ENCODE measurements at regions not wholly inside any gene's neighbourhood (a gene's known extent, or its start where the extent isn't known, plus 50 kb on each side); places are given as distances from the start of the nearest gene placed in this dataset.

GRCh38 chr1:68322837-68323687, 90.7 kb upstream of the WLS start:
- in situ Hi-C loops (cut with MboI): no loop called here
- Histone ChIP-seq H2AFZ (peak overlapping the region; percentile 54), H3K9me2 (ENCODE audit: insufficient read depth) (no peaks in the 10 kb centered on the region), H3K4me1 (ENCODE audit: insufficient read depth) (peaks cover 32% of the 10 kb centered on the region), H3K4me3 (peak overlapping the region; percentile 51), H3K27me3 (replicated peaks; ENCODE audit: insufficient read depth) (no peaks in the 10 kb centered on the region), H3K27ac (peak overlapping the region; percentile 57), H3K36me3 (ENCODE audit: low read depth) (no peaks in the 10 kb centered on the region), H3K79me2 (ENCODE audit: insufficient read depth) (no peaks in the 10 kb centered on the region), H3K9me3 (ENCODE audit: low read depth) (no peaks in the 10 kb centered on the region), H3K4me2 (ENCODE audit: unreplicated experiment) (peak overlapping the region; percentile 73), H3F3A (ENCODE audit: insufficient read depth) (peaks cover 35% of the 10 kb centered on the region), H4K20me1 (ENCODE audit: insufficient read depth) (no peaks in the 10 kb centered on the region), H3K9ac (peak overlapping the region; percentile 35)
- TF ChIP-seq EZH2phosphoT487 (IDR thresholded peaks at IDR 0.05; ENCODE audit: insufficient read depth, low read depth): peak; percentile 90
- TF ChIP-seq EZH2 (IDR thresholded peaks at IDR 0.05; ENCODE audit: insufficient read depth, poor library complexity, severe bottlenecking): no peak
- peak; percentile 92 for DNase-seq
- 1% methylated on average over 15 of the region's 15 CpGs for WGBS, 2 experiments (ENCODE audit: low coverage in 1 of 2, low lambda C conversion rate in 2 of 2, missing lambda C conversion rate in 2 of 2)

GRCh38 chr1:68322096-68322495, 89.8 kb upstream of the WLS start:
- TF ChIP-seq EZH2phosphoT487 (IDR thresholded peaks at IDR 0.05; ENCODE audit: insufficient read depth, low read depth) (no peak), EZH2 (IDR thresholded peaks at IDR 0.05; ENCODE audit: insufficient read depth, poor library complexity, severe bottlenecking) (no peak)
- WGBS, 2 experiments (ENCODE audit: low coverage in 1 of 2, low lambda C conversion rate in 2 of 2, missing lambda C conversion rate in 2 of 2): 75 to 83% methylated on average over 4 of the region's 4 CpGs
- H3K27ac ChIP-seq: peak overlapping the region; percentile 57; the same call in 1 of the 2 replicates
- DNase-seq: peak; percentile 42
- peak overlapping the region; percentile 54; the same call in 1 of the 2 replicates for H2AFZ ChIP-seq
- in situ Hi-C loops (cut with MboI): no loop called here
- no peaks in the 10 kb centered on the region for H3K9me3 ChIP-seq (ENCODE audit: low read depth)
- peak overlapping the region; percentile 25; the same call in 1 of the 2 replicates for H3K9ac ChIP-seq
- H3K36me3 ChIP-seq (ENCODE audit: low read depth): no peaks in the 10 kb centered on the region
- H3K27me3 ChIP-seq (replicated peaks; ENCODE audit: insufficient read depth): no peaks in the 10 kb centered on the region
- peak overlapping the region; percentile 73 for H3K4me2 ChIP-seq (ENCODE audit: unreplicated experiment)
- H3F3A ChIP-seq (ENCODE audit: insufficient read depth): peaks cover 32% of the 10 kb centered on the region
- peaks cover 27% of the 10 kb centered on the region for H3K4me1 ChIP-seq (ENCODE audit: insufficient read depth)
- H4K20me1 ChIP-seq (ENCODE audit: insufficient read depth): no peaks in the 10 kb centered on the region
- no peaks in the 10 kb centered on the region for H3K79me2 ChIP-seq (ENCODE audit: insufficient read depth)
- H3K9me2 ChIP-seq (ENCODE audit: insufficient read depth): no peaks in the 10 kb centered on the region
- no peak overlapping the region for H3K4me3 ChIP-seq

GRCh38 chr1:68321084-68321685, 88.9 kb upstream of the WLS start:
- H3K4me3 ChIP-seq: no peak overlapping the region
- no peaks in the 10 kb centered on the region for H4K20me1 ChIP-seq (ENCODE audit: insufficient read depth)
- H3K9me3 ChIP-seq (ENCODE audit: low read depth): no peaks in the 10 kb centered on the region
- no peaks in the 10 kb centered on the region for H3K9me2 ChIP-seq (ENCODE audit: insufficient read depth)
- no peaks in the 10 kb centered on the region for H3K36me3 ChIP-seq (ENCODE audit: low read depth)
- H3K27me3 ChIP-seq (replicated peaks; ENCODE audit: insufficient read depth): no peaks in the 10 kb centered on the region
- 14 to 28% methylated on average over 6 of the region's 6 CpGs for WGBS, 2 experiments (ENCODE audit: low coverage in 1 of 2, low lambda C conversion rate in 2 of 2, missing lambda C conversion rate in 2 of 2)
- in situ Hi-C loops (cut with MboI): no loop called here
- TF ChIP-seq EZH2phosphoT487 (IDR thresholded peaks at IDR 0.05; ENCODE audit: insufficient read depth, low read depth) (no peak), EZH2 (IDR thresholded peaks at IDR 0.05; ENCODE audit: insufficient read depth, poor library complexity, severe bottlenecking) (no peak)
- no peak overlapping the region for H2AFZ ChIP-seq
- no peaks in the 10 kb centered on the region for H3K79me2 ChIP-seq (ENCODE audit: insufficient read depth)
- H3K4me2 ChIP-seq (ENCODE audit: unreplicated experiment): no peak overlapping the region
- no peak overlapping the region for H3K27ac ChIP-seq
- H3F3A ChIP-seq (ENCODE audit: insufficient read depth): peaks cover 32% of the 10 kb centered on the region
- peak; percentile 80 for DNase-seq
- no peak overlapping the region for H3K9ac ChIP-seq
- H3K4me1 ChIP-seq (ENCODE audit: insufficient read depth): peaks cover 27% of the 10 kb centered on the region

- no peaks in the 10 kb centered on the region for H3K27me3 ChIP-seq (replicated peaks; ENCODE audit: insufficient read depth)
- no peaks in the 10 kb centered on the region for H3K79me2 ChIP-seq (ENCODE audit: insufficient read depth)
- no peak for TF ChIP-seq EZH2 (IDR thresholded peaks at IDR 0.05; ENCODE audit: insufficient read depth, poor library complexity, severe bottlenecking)
- no peak for TF ChIP-seq EZH2phosphoT487 (IDR thresholded peaks at IDR 0.05; ENCODE audit: insufficient read depth, low read depth)
- no peak overlapping the region for H3K9ac ChIP-seq
- H3K36me3 ChIP-seq (ENCODE audit: low read depth): no peaks in the 10 kb centered on the region
- H4K20me1 ChIP-seq (ENCODE audit: insufficient read depth): no peaks in the 10 kb centered on the region
- no peak overlapping the region for H2AFZ ChIP-seq
- H3K9me2 ChIP-seq (ENCODE audit: insufficient read depth): no peaks in the 10 kb centered on the region
- H3F3A ChIP-seq (ENCODE audit: insufficient read depth): peaks cover 32% of the 10 kb centered on the region
- peaks cover 27% of the 10 kb centered on the region for H3K4me1 ChIP-seq (ENCODE audit: insufficient read depth)
- in situ Hi-C loops (cut with MboI): no loop called here
- H3K9me3 ChIP-seq (ENCODE audit: low read depth): no peaks in the 10 kb centered on the region
- 97% methylated on average over 4 of the region's 4 CpGs for WGBS, 2 experiments (ENCODE audit: low coverage in 1 of 2, low lambda C conversion rate in 2 of 2, missing lambda C conversion rate in 2 of 2)
- no peak for DNase-seq
- no peak overlapping the region for H3K4me2 ChIP-seq (ENCODE audit: unreplicated experiment)
- no peak overlapping the region for H3K4me3 ChIP-seq
- no peak overlapping the region for H3K27ac ChIP-seq
These were observed 88.0 kb upstream of the WLS start for GRCh38 chr1:68320349-68320748.
